Right ventricle myocardium superior (tissue), 1 donor: ENCODE measurements at regions not wholly inside any gene's neighbourhood (a gene's known extent, or its start where the extent isn't known, plus 50 kb on each side); places are given as distances from the start of the nearest gene placed in this dataset.

ENCODE experiments used
- ATAC-seq: fragments of 200-7000 bp; cut with Tn5 transposase; one replicate; pipeline ENCODE4 v1.9.1; 2020; ENCODE audit warnings: mild to moderate bottlenecking; ENCODE audit not compliant: poor library complexity
- DNase-seq: peaks from one replicate; pipeline ENCODE4 v3.0.0-alpha.2; 2020
- intact Hi-C: fragments of 100-400 bp; cut with DNase I; formaldehyde crosslinking; loops from one replicate; pipeline ENCODE4 v1.11.2; 2022
- donor health status: DM: no; HTN: yes; CAD: no; lungs with severe emphysema.

DNA sequence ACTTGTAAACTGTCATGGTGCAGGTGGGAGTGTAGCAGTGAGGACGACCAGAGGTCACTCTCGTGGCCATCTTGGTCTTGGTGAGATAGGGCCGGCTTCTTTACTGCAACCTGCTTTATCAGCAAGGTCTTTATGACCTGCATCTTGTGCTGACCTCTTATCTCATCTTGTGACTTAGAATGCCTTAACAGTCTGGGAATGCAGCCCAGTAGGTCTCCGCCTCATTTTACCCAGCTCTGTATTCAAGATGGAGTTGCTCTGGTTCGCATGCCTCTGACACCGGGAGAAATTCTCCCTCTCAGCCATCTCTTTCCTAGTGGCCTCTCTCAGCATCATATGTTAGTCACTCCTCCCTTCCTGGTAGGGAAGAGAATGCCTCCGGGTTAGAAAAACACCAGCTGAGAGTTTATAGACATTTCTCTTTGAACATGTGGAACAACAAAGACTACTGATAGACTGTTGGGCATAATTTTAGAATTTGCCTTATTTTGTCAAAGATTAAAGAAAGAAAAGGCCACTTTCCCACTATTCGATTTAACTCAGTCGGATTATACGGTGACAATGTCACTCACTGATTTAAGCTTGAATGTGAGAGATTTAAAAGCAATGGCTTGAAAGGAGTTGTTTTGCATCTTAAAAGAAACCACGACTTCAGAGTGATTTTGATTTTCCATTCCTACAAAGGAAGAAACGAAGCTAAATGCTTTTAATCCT lies 67.9 kb upstream of the SNX9 start:
- intact Hi-C loops, result loop anchor here (10.0 kb wide), 1 partner anchor 110 kb away; no protein-coding TSS in a partner anchor
- ATAC-seq (no peak), DNase-seq (no peak)

DNA sequence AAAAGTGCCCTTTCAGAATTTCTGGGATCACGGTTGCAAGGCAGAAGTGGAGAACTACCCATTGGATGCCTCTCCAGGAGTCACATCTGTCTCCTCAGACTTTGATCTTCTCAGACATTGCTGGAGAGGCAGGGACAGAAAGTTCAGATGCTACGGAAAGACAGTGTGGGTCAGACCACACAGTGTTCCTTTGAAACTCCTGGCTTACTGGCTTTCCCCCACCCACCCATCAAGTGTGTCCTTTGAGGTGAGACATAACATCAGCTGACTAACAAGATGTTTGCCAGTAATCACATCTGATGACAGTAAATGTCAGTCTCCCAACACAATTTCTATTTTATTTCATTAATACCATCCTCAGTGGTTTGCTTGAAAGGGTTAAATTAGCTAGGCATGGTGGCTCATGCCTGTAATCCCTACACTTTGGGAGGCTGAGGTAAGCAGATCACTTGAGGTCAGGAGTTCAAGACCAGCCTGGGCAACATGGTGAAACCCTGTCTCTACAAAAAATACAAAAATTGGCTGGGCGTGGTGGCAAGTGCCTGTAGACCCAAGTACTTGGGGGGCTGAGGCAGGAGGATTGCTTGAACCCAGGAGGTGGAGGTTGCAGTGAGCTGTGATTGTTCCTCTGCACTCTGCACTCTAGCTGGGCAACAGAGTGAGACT lies 67.2 kb upstream of the SNX9 start:
- no peak for ATAC-seq
- DNase-seq, result no peak
- intact Hi-C loops, result loop anchor here (10.0 kb wide), 1 partner anchor 109 kb away; no protein-coding TSS in a partner anchor

DNA sequence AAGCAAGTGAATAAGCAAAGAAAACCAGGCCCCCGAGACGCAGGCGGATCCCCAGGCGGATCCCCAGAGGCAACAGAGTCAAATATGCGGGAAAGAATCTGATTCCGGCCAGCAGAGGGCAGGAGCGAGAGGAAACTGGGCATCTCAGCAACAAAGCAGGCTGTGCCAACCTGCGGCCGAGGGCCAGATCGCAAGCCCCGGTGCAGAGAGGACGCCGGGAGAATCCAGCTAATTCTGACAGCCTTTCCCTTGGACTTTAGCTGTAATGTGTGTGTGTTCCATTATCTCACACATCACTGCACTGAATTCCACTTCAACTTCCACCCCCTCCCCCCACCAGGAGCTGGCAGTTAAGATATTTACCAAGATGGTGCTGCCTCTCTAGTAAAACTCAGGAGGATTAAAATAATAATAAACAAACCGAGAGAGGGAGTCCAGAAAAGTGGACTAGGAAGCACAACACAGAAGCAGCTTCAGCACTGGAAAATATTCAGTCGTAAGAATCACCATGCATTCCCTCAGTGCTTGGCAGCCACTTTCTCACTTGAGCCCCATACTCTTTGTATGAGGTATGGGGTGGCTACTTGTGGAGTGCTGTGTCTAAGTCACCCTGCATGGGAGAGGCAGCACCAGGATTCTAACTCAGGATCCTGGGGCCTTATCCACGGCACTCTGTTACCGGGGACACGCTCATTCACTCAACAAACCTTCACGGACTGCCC lies 66.2 kb upstream of the SNX9 start:
- peak; percentile 97 for ATAC-seq
- intact Hi-C loops, result loop anchor here (10.0 kb wide), 1 partner anchor 108 kb away; no protein-coding TSS in a partner anchor
- peak; percentile 92 for DNase-seq

- no peak for DNase-seq
- ATAC-seq, result peak; percentile 7
These were observed 65.3 kb upstream of the SNX9 start for GRCh38 chr6:157757430-157758403.

DNA sequence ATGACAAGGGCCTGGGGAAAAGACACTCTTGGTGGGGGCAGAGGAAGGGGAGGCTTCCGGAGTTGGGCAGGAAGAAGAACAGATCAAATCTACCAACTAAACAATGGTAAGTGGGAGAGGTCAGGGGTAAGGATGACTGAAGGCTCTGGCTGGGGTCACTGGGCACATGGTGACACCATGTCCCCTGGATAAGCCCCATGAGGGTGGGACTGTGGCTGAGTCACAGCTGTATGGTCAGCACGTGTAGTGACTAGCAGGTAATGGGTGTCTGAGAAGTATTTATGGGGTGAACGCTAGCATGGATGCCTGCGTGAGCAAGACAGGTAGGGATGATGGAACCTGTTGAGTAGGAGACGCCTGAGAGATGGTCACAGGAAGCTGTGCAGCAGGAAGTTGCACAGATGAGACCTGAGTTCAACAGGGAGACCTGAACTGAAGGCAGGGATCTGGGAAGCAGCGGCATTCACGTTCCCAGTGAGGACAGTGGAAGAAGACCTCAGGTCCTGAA lies 64.5 kb upstream of the SNX9 start:
- ATAC-seq (no peak), DNase-seq (no peak)
- intact Hi-C loops, result loop anchor here (10.0 kb wide), 1 partner anchor 106 kb away; no protein-coding TSS in a partner anchor

More at GRCh38 chr6:157757430-157758403, 65.3 kb upstream of the SNX9 start:
- intact Hi-C loops, result loop anchor here (10.0 kb wide), 1 partner anchor 107 kb away; no protein-coding TSS in a partner anchor

DNA sequence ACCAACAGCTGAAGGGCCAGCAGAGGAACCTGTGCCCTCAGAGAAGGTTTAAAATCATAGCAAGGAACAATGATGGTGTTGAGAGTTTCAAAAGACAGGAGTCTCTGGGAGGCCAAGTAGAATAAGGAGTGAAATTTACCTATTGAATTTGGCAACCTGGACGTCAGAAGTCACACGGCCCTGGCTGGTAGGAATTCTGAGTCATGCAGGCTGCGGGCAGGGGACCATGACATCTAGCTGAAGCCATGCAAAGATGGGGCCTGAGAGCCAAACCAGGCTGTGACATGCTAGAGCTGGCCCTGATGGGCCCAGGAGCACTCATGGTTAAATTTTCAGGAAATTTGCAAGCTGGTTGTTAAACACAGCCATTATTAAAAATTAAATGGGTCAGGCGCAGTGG lies 64.0 kb upstream of the SNX9 start:
- ATAC-seq (no peak), DNase-seq (no peak)
- intact Hi-C loops, result loop anchor here (10.0 kb wide), 1 partner anchor 106 kb away; no protein-coding TSS in a partner anchor

GRCh38 chr6:157760137-157760536 lies 62.9 kb upstream of the SNX9 start:
- ATAC-seq (no peak), DNase-seq (no peak)
- intact Hi-C loops, result no loop called here

DNA sequence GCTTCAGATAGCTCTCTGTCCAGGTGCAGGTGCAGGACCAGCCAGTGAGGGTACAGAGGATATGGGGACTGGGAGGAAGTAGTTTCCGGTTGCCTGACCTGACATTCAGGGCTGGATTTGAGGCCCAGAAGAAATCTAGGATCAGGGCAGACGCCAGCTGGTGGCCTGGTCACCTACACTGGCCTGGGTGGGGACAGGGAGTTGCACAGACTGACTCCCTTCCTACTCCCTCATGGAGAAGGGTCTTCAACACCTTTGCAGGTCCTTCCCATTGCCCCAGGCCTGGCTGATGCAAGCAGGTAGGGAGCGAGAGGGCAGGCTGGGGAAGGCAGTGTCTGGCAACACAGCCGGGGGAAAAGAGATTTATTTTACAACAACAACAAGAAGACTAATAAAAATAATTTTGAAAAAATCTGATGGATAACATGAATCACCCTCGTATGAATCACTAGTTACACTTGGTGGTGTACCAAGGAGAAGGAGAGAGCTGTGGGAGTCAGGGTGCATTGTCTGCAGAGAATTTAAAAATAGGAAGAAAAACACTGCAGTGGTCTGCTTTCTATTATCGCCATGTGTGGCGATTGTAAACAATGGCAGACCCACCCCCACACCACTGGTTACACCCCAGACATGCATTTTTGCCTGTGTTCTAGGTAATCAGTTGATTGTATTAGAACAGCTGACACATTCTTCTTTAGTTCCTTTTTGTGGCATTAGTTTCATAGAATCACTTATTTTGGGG lies 62.3 kb upstream of the SNX9 start:
- intact Hi-C loops, result no loop called here
- ATAC-seq (no peak), DNase-seq (no peak)

DNA sequence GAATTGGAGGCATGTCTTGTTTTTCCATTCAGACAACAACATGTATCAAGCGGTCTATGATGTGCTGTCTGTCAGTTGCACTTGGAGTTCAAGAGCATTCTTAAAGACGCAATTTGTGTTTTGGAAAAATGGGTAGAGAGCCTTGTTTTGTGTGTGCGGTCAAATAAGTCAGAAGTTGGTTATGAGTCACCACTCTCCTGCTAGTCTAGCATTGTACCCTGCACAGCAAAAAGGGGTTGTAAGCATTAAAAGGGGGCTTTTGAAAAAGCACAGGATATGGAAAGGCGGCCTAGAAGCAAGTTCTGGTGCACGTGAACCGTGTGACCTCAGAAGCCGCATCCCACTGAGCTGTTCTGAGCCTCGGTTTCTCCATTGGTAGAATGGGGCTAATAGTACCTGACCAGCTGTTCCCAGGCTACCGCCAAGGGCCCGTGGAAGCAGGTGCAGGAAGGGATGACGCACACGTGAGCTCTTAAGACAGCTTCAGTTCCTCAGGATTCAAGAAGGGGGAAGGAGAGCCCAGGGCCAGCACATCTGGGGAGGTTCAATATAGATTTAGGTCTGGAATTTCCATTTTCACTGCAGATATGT lies 61.6 kb upstream of the SNX9 start:
- ATAC-seq, result no peak
- no peak for DNase-seq
- intact Hi-C loops, result no loop called here

- no peak for ATAC-seq
- intact Hi-C loops, result no loop called here
- no peak for DNase-seq
These were observed 61.1 kb upstream of the SNX9 start for GRCh38 chr6:157761926-157762325.

DNA sequence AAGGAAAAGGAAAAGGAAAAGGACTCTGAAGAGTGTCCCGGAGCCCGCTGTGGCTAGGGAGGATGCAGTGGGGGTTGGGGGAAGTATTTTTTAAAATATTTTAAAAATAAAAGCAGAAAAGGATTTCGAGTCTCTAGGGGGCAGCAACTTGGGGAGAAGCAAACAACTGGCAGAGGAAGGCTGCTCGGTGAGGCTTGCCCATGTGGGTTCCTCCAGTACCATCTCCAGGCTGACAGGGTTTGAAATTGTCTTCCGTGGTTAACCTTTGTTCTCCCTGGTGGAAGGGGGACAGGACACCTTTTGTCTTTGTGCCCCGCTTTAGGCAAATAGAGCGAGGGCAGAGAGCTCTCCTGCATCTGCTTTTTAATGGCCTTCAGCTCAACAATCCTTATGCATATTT lies 60.4 kb upstream of the SNX9 start:
- DNase-seq (no peak), ATAC-seq (no peak)
- intact Hi-C loops, result no loop called here

GRCh38 chr6:157763129-157763903 lies 59.7 kb upstream of the SNX9 start:
- DNase-seq (no peak), ATAC-seq (peak; percentile 30)
- intact Hi-C loops, result no loop called here

DNA sequence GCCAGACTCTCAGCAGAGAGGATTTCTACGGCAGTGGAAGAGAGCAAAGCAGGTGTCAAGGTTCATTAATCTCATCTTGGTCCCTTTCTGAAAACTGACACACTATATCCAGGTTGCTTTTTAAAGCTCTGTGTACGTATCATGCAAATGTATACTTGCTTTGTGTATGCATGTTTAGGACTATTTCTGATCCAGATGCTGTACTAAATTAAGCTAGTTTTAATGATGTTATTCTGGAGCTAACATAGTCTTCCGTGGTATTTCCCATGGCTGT lies 59.2 kb upstream of the SNX9 start:
- DNase-seq (no peak), ATAC-seq (no peak)
- intact Hi-C loops, result no loop called here

DNA sequence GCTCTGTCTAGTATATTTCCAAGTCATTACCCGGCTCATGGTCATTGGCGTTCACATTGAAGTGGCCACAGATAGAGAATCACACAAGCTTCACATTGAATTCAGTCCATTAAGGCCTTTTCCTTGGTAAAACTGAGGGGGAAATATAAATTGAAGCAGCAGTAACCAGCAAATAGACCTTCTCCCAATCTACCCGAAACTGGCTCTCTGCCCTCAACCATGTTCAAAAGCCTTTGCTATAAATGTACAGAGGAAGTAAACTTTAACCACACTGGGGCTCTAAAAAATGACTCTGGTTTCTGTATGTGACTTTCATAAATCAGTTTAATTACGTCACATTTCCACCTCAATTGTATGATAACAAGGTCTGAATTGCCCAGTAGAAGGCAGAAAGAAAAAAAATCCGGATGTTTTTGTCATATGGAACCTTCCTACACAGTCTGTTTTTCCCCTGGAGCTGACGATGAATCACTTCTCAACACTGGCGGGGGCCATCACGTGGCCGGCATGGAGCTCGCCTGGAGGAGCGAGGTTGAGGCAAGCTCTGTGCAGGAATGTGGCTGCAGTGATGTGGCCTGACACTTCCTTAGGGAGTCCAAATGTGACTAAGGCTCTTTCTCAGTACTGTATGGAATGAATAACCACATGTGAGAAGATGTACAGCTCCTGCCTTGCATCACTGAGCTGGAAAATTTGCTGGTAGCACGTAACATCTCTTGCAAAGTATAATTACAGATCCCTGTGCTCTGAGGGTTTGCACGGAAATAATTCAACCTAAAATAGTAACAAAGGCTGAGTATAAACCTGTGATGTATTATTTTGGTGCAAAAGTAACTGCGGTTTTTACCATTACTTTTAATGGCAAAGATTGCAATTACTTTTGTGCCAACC lies 58.6 kb upstream of the SNX9 start:
- DNase-seq (peak; percentile 80), ATAC-seq (peak; percentile 81)
- intact Hi-C loops, result no loop called here

DNA sequence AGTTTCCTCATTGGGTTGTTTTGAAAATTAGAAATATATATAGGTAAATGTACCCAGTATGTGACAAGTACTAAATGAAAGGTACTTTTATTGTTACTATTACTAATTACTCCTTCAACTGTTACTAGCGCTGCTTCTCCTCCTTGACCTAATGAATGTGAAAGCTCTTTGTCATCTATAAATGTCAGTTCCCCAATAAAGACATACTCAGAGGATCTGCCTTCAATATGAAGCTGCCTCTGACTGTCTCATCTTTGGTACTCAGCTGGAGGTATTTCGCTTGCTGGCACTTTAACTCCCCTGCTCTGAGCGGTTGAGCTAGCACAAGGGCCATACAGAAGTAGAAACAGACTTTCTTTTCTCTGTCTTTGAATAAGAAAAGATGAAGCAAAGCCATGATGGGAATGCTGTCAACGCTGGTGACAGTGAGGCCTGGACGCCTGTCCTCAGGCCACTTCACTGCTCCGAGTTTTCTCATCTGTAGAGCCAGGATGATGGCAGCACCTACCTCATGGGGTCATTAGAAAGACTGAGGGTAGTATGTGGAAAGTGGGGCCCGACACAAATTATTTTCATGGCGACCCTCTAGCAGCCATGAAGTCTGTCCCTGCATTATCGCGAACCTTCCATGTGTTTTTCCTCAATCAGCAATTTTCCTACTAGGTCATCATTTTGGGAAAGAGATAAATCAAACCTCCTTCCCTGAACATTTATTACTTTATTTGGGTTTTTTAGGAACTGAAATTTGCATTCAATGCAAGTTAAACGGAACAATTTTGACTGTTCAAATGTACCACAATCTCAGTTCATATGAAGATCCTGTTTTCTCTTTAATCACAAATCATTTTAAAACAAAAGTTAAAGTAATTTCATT lies 55.9 kb upstream of the SNX9 start:
- ATAC-seq, result no peak
- intact Hi-C loops, result no loop called here
- DNase-seq, result no peak
